ENCODE measurements at regions not wholly inside any gene's neighbourhood (a gene's known extent, or its start where the extent isn't known, plus 50 kb on each side); places are given as distances from the start of the nearest gene placed in this dataset.

DNA sequence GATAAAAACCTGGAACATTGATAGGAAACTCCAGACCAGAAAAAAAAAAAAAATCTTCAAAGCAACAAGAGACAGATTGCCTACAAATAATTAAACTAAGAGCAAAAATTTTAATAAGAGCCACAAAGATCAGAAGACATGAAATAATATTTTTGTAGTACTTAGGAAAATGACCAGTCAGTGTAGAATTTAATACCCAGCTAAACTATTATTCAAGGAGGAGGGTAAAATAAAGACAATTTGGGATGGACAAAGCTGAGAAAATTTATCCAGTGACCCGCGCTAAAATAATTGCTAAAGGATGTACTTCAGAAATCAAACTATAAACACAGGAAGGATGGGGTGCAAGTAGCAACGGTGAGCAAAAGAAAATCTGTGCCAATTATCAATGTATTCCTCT lies 133.2 kb downstream of the AQP9 start:
- Histone ChIP-seq H3K9me3 (ENCODE audit: control insufficient read depth in 1 of 2, insufficient read depth in 1 of 2, low read length in 2 of 2) (no peaks in the 10 kb centered on the region), H3K4me1 (ENCODE audit: insufficient read depth, low read length) (peaks cover 3% of the 10 kb centered on the region), H3K4me3 (ENCODE audit: low read length) (no peak overlapping the region), H3K27ac (ENCODE audit: low read depth in 1 of 2, low read length in 2 of 2) (no peak overlapping the region), H3K36me3 (ENCODE audit: insufficient read depth, low read length) (no peaks in the 10 kb centered on the region), H3K27me3 (ENCODE audit: control insufficient read depth in 1 of 2, insufficient read depth in 2 of 2, low read length in 2 of 2) (no peaks in the 10 kb centered on the region)
- intact Hi-C loops (cut with DNase I, micrococcal nuclease) = loop anchor here in 1 of 2 experiments (5.0 kb wide), 1 partner anchor 486 kb away; no protein-coding TSS in a partner anchor
- POLR2A ChIA-PET = no interaction called here
- CTCF ChIA-PET = no interaction called here
- no peak for DNase-seq
- Mint-ChIP-seq H3K27me3 (no peaks in the 10 kb centered on the region), H3K4me1 (ENCODE audit: low read depth) (peaks cover 6% of the 10 kb centered on the region), H3K27ac (no peak overlapping the region), H3K36me3 (ENCODE audit: low read depth) (no peaks in the 10 kb centered on the region), H3K9me3 (no peaks in the 10 kb centered on the region), H3K4me3 (no peak overlapping the region)
- TF ChIP-seq, protein P1, sequence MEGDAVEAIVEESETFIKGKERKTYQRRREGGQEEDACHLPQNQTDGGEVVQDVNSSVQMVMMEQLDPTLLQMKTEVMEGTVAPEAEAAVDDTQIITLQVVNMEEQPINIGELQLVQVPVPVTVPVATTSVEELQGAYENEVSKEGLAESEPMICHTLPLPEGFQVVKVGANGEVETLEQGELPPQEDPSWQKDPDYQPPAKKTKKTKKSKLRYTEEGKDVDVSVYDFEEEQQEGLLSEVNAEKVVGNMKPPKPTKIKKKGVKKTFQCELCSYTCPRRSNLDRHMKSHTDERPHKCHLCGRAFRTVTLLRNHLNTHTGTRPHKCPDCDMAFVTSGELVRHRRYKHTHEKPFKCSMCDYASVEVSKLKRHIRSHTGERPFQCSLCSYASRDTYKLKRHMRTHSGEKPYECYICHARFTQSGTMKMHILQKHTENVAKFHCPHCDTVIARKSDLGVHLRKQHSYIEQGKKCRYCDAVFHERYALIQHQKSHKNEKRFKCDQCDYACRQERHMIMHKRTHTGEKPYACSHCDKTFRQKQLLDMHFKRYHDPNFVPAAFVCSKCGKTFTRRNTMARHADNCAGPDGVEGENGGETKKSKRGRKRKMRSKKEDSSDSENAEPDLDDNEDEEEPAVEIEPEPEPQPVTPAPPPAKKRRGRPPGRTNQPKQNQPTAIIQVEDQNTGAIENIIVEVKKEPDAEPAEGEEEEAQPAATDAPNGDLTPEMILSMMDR (IDR thresholded peaks at IDR 0.05) = no peak
- ATAC-seq (ENCODE audit: poor library complexity) = no peak

DNA sequence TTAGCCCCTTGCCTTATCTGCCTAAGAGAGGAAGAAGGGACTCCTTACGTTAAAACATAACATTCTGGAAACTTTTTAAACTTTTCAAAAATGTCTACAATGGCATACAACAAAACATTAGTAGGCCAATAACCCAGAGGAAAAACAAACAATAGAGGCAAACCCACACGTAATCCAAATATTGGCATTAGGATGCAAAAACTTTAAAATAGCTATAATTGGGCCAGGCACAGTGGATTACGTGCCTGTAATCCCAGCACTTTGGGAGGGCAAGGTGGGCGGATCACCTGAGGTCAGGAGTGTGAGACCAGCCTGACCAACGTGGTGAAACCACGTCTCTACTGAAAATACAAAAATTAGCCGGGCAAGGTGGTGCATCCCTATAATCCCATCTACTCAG lies 134.9 kb downstream of the AQP9 start:
- peaks cover 3% of the 10 kb centered on the region for H3K4me1 ChIP-seq (ENCODE audit: insufficient read depth, low read length)
- no peaks in the 10 kb centered on the region for H3K36me3 ChIP-seq (ENCODE audit: insufficient read depth, low read length)
- no peak overlapping the region for H3K4me3 Mint-ChIP-seq
- intact Hi-C loops (cut with DNase I, micrococcal nuclease) = loop anchor here in 1 of 2 experiments (5.0 kb wide), 1 partner anchor 484 kb away; no protein-coding TSS in a partner anchor
- no peaks in the 10 kb centered on the region for H3K36me3 Mint-ChIP-seq (ENCODE audit: low read depth)
- DNase-seq (no peak), ATAC-seq (ENCODE audit: poor library complexity) (no peak)
- POLR2A ChIA-PET = no interaction called here
- H3K27ac ChIP-seq (ENCODE audit: low read depth in 1 of 2, low read length in 2 of 2) = no peak overlapping the region
- H3K9me3 Mint-ChIP-seq = no peaks in the 10 kb centered on the region
- no peak overlapping the region for H3K4me3 ChIP-seq (ENCODE audit: low read length)
- CTCF ChIA-PET = no interaction called here
- H3K9me3 ChIP-seq (ENCODE audit: control insufficient read depth in 1 of 2, insufficient read depth in 1 of 2, low read length in 2 of 2) = no peaks in the 10 kb centered on the region
- H3K27me3 Mint-ChIP-seq = no peaks in the 10 kb centered on the region
- peaks cover 6% of the 10 kb centered on the region for H3K4me1 Mint-ChIP-seq (ENCODE audit: low read depth)
- H3K27ac Mint-ChIP-seq = no peak overlapping the region
- H3K27me3 ChIP-seq (ENCODE audit: control insufficient read depth in 1 of 2, insufficient read depth in 2 of 2, low read length in 2 of 2) = no peaks in the 10 kb centered on the region
- TF ChIP-seq, protein P1 (IDR thresholded peaks at IDR 0.05) = no peak

GRCh38 chr15:58274885-58275284 lies 136.7 kb downstream of the AQP9 start:
- no peaks in the 10 kb centered on the region for H3K27me3 ChIP-seq (ENCODE audit: control insufficient read depth in 1 of 2, insufficient read depth in 2 of 2, low read length in 2 of 2)
- H3K4me1 Mint-ChIP-seq (ENCODE audit: low read depth) = peaks cover 3% of the 10 kb centered on the region
- intact Hi-C loops (cut with DNase I, micrococcal nuclease) = loop anchor here in 1 of 2 experiments (5.0 kb wide), 1 partner anchor 482 kb away; no protein-coding TSS in a partner anchor
- peaks cover 3% of the 10 kb centered on the region for H3K4me1 ChIP-seq (ENCODE audit: insufficient read depth, low read length)
- no peak overlapping the region for H3K27ac ChIP-seq (ENCODE audit: low read depth in 1 of 2, low read length in 2 of 2)
- H3K36me3 Mint-ChIP-seq (ENCODE audit: low read depth) = no peaks in the 10 kb centered on the region
- H3K27me3 Mint-ChIP-seq = peaks cover 8% of the 10 kb centered on the region
- no peaks in the 10 kb centered on the region for H3K36me3 ChIP-seq (ENCODE audit: insufficient read depth, low read length)
- H3K4me3 ChIP-seq (ENCODE audit: low read length) = no peak overlapping the region
- TF ChIP-seq, protein P1 (IDR thresholded peaks at IDR 0.05) = no peak
- no peak overlapping the region for H3K27ac Mint-ChIP-seq
- ATAC-seq (ENCODE audit: poor library complexity) (no peak), DNase-seq (no peak)
- H3K9me3 Mint-ChIP-seq = no peaks in the 10 kb centered on the region
- ChIA-PET CTCF (no interaction called here), POLR2A (no interaction called here)
- no peaks in the 10 kb centered on the region for H3K9me3 ChIP-seq (ENCODE audit: control insufficient read depth in 1 of 2, insufficient read depth in 1 of 2, low read length in 2 of 2)
- no peak overlapping the region for H3K4me3 Mint-ChIP-seq

Measured in CD4-positive, alpha-beta T cell (primary cell).